ENCODE measurements at regions not wholly inside any gene's neighbourhood (a gene's known extent, or its start where the extent isn't known, plus 50 kb on each side); places are given as distances from the start of the nearest gene placed in this dataset.

DNA sequence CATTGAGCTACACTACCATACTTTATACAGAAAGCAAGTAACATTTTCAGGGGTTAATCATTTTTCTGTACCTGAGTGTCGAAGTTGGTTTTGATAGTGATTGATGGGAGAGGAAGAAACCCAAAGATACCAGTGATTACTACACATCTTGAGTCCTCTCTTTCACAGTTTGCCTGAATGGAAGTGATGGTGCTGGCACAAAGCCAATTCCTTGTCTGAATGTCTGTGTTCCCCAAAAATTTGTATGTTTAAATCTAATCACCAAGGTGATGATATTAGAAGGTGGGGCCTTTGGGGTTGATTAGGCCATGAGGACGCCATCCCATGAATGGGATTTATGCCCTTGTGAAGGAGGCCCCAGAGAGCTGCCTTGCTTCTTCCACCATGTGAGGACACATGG, 696.9 kb upstream of the ANKRD30A start:
- no peak overlapping the region for H3K4me3 ChIP-seq
- no peak for DNase-seq
- TF ChIP-seq, protein P1, sequence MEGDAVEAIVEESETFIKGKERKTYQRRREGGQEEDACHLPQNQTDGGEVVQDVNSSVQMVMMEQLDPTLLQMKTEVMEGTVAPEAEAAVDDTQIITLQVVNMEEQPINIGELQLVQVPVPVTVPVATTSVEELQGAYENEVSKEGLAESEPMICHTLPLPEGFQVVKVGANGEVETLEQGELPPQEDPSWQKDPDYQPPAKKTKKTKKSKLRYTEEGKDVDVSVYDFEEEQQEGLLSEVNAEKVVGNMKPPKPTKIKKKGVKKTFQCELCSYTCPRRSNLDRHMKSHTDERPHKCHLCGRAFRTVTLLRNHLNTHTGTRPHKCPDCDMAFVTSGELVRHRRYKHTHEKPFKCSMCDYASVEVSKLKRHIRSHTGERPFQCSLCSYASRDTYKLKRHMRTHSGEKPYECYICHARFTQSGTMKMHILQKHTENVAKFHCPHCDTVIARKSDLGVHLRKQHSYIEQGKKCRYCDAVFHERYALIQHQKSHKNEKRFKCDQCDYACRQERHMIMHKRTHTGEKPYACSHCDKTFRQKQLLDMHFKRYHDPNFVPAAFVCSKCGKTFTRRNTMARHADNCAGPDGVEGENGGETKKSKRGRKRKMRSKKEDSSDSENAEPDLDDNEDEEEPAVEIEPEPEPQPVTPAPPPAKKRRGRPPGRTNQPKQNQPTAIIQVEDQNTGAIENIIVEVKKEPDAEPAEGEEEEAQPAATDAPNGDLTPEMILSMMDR (IDR thresholded peaks at IDR 0.05): no peak
- no peak overlapping the region for H3K27ac ChIP-seq
- H3K27me3 ChIP-seq: no peaks in the 10 kb centered on the region
- intact Hi-C loops (cut with DNase I; ENCODE audit: low total_unique reads): no loop called here
- H3K36me3 ChIP-seq (ENCODE audit: low read depth, missing control alignments): no peaks in the 10 kb centered on the region
- 96 to 100% methylated on average over 2 of the region's 2 CpGs for WGBS, 2 donors
- no peaks in the 10 kb centered on the region for H3K4me1 ChIP-seq
- H3K9me3 ChIP-seq: no peaks in the 10 kb centered on the region

DNA sequence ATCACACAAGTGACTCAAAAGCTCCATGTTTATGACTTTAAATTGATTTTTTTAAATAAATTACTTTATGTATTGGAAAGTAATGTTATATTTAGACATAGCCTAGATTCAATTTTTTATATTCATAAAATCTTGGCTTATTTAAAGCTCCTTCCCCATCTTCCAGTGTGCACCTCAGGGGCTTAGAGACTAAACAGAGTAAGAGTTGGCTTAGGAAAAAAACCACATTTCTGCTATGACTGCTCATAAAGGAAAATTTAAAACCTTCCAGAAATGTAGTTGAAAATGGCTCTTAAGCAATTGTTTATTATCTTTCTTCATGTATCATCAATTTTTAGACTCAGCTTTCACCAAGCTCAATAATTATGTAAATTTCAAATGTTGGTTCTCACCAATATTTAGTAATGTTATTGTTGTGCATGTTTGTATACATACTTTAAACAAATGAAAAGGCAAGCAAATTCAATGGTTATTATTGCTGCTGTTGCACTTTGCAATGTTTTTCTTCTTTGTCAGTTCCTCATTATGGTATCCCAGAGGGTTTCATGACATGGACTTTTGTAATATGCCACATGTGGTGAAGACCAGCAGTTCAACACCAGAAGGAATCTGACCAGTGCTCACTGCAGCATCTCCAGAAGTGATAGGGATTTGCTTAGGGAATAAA, 700.1 kb upstream of the ANKRD30A start:
- Histone ChIP-seq H3K27ac (no peak overlapping the region), H3K9me3 (no peaks in the 10 kb centered on the region), H3K36me3 (ENCODE audit: low read depth, missing control alignments) (no peaks in the 10 kb centered on the region), H3K4me3 (no peak overlapping the region), H3K4me1 (no peaks in the 10 kb centered on the region), H3K27me3 (no peaks in the 10 kb centered on the region)
- no peak for TF ChIP-seq POLR2A (IDR thresholded peaks at IDR 0.05)
- TF ChIP-seq, protein P1 (IDR thresholded peaks at IDR 0.05): no peak
- intact Hi-C loops (cut with DNase I; ENCODE audit: low total_unique reads): no loop called here
- no peak for DNase-seq

DNA sequence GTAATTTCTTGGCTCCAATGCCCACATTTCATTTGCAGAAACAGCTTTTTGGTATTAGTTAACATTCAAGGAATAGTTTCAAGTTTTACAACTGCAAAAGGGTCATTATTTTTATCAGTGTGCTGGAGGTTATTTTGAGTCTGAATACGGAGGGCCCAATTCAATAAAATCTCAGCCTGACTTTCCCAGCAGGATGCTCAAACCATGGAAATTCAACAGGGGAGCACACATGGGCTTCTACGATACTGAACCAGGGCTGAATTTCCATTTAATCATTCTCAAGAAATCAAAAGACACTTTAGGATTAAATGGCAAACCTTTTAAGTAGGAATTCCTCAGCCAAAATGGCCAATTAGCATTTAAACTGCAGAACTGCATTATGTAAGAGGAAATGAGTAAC, 700.9 kb upstream of the ANKRD30A start:
- DNase-seq: no peak

DNA sequence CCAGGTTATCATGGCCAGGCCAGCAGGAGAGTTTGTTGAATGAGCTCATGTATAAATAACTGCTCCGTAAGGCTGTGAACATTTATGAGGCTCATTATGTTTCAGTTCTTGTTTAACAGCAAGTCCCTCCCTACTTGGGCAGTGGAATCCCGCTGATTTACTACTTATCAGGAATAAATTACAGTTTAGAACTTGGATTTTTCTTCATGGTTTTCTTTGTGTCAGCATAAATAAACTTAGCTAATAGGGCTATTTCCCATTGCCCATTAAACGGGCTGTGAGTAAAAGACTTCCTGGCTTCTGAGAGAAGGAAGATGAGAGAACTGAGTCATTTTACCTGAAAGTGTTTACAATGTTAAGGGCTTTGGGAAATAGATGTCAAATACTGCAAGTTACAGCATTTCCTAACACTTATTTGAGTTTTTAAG, 701.6 kb upstream of the ANKRD30A start:
- 53 to 61% methylated on average over 3 of the region's 3 CpGs for WGBS, 2 donors
- intact Hi-C loops (cut with DNase I; ENCODE audit: low total_unique reads): no loop called here
- Histone ChIP-seq H3K4me1 (no peaks in the 10 kb centered on the region), H3K36me3 (ENCODE audit: low read depth, missing control alignments) (no peaks in the 10 kb centered on the region), H3K9me3 (no peaks in the 10 kb centered on the region), H3K4me3 (no peak overlapping the region), H3K27me3 (no peaks in the 10 kb centered on the region), H3K27ac (no peak overlapping the region)
- DNase-seq: no peak
- no peak for TF ChIP-seq POLR2A (IDR thresholded peaks at IDR 0.05)
- TF ChIP-seq, protein P1 (IDR thresholded peaks at IDR 0.05): no peak

More for the DNA sequence above, 700.9 kb upstream of the ANKRD30A start:
- WGBS, 2 donors: 65 to 72% methylated on average over 2 of the region's 2 CpGs
- TF ChIP-seq, protein P1 (IDR thresholded peaks at IDR 0.05): no peak
- no peak for TF ChIP-seq POLR2A (IDR thresholded peaks at IDR 0.05)
- H3K4me3 ChIP-seq: no peak overlapping the region
- no peaks in the 10 kb centered on the region for H3K27me3 ChIP-seq
- H3K27ac ChIP-seq: no peak overlapping the region
- H3K4me1 ChIP-seq: no peaks in the 10 kb centered on the region
- intact Hi-C loops (cut with DNase I; ENCODE audit: low total_unique reads): no loop called here
- H3K9me3 ChIP-seq: no peaks in the 10 kb centered on the region
- H3K36me3 ChIP-seq (ENCODE audit: low read depth, missing control alignments): no peaks in the 10 kb centered on the region

DNA sequence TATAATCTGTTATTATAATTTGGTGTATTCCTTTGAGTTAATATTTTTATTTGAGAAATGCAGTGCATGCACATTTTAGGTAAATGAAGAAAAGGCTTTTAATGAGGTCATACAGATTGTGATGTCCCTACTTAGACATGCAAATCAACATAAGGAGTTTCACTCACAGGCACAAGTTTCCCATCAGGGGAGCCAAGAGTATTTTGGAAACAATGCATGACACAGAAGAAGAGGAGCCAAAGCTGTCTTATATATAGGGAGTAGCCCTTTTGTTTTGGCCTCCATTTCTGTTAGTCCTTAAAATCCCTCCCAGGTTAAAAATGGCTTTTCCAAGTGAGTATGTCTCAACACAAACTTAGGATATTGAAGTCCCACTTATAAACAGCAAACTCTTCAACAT, 703.4 kb upstream of the ANKRD30A start:
- intact Hi-C loops (cut with DNase I; ENCODE audit: low total_unique reads): no loop called here
- Histone ChIP-seq H3K9me3 (no peaks in the 10 kb centered on the region), H3K4me3 (no peak overlapping the region), H3K4me1 (no peaks in the 10 kb centered on the region), H3K36me3 (ENCODE audit: low read depth, missing control alignments) (no peaks in the 10 kb centered on the region), H3K27me3 (no peaks in the 10 kb centered on the region), H3K27ac (no peak overlapping the region)
- TF ChIP-seq, protein P1 (IDR thresholded peaks at IDR 0.05): no peak
- TF ChIP-seq POLR2A (IDR thresholded peaks at IDR 0.05): no peak
- no peak for DNase-seq
